ENCODE measurements at regions not wholly inside any gene's neighbourhood (a gene's known extent, or its start where the extent isn't known, plus 50 kb on each side); places are given as distances from the start of the nearest gene placed in this dataset.

DNA sequence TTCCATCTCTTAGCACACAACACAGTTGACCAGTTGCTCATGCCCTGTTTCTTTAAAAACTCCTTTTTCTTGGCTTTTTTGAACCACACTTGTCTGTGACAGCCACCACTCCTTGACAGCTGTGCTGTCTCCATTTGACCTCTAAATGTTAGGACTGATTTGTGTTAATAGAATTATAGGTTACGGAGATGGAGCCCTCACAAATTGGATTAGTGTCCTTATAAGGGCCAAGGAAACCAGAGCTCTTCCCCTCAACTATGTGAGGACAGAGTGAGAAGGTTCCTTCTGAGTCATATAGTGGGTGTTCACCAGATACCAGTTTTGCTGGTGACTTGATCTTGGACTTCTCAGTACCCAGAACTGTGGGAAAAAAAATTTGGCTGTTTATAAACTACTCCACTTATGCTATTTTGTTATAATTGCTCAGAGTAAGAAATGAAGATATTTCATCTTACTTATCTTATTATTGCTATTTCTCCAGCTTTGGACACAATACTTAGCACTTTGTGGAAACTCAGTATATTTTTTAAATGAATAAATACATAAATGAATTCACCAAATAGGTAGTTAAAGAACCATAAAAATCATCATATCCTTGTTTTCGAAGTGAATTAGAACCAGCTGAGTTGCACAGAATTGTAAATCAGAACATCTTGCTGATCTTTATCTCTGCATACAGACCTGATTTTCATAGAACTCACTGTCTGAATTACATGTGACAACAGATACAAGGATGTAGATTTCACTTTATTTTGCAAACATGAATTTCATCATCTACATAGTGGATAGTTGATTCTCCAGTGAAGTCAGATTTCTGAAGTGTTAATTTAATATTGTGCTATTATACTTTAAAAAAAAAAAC is 598.5 kb upstream of the IRAK1BP1 start:
- TF ChIP-seq, protein P1, sequence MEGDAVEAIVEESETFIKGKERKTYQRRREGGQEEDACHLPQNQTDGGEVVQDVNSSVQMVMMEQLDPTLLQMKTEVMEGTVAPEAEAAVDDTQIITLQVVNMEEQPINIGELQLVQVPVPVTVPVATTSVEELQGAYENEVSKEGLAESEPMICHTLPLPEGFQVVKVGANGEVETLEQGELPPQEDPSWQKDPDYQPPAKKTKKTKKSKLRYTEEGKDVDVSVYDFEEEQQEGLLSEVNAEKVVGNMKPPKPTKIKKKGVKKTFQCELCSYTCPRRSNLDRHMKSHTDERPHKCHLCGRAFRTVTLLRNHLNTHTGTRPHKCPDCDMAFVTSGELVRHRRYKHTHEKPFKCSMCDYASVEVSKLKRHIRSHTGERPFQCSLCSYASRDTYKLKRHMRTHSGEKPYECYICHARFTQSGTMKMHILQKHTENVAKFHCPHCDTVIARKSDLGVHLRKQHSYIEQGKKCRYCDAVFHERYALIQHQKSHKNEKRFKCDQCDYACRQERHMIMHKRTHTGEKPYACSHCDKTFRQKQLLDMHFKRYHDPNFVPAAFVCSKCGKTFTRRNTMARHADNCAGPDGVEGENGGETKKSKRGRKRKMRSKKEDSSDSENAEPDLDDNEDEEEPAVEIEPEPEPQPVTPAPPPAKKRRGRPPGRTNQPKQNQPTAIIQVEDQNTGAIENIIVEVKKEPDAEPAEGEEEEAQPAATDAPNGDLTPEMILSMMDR (conservative IDR thresholded peaks at IDR 0.05; ENCODE audit: low read depth, low read length): no peak
- TF ChIP-seq EZH2 (IDR thresholded peaks at IDR 0.05; ENCODE audit: borderline replicate concordance, low read depth, low read length, poor library complexity, severe bottlenecking): no peak
